ENCODE measurements at regions not wholly inside any gene's neighbourhood (a gene's known extent, or its start where the extent isn't known, plus 50 kb on each side); places are given as distances from the start of the nearest gene placed in this dataset.

DNA sequence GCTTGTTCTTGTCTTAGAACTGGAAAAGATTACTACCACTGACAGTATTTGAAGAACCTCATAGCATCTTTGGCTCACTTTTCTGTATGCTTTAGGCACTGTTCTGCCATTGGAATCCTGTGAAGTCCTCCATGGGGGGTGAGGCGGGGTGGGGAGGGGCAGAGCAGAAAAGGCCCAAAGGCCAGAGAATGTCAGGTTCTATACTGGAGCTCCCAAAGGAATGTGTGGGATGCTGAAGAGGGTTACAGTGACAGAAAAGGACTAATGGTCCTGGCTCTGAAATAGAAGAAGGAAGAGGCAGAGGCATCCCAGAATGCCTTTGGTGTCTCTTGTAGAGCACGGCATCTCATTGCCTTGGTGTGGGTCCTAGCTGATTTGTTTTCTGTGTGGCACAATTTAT is 141.9 kb downstream of the HAUS1 start:
- H3K4me3 ChIP-seq (ENCODE audit: low read depth, low read length) = no peak overlapping the region
- TF ChIP-seq, protein P1, sequence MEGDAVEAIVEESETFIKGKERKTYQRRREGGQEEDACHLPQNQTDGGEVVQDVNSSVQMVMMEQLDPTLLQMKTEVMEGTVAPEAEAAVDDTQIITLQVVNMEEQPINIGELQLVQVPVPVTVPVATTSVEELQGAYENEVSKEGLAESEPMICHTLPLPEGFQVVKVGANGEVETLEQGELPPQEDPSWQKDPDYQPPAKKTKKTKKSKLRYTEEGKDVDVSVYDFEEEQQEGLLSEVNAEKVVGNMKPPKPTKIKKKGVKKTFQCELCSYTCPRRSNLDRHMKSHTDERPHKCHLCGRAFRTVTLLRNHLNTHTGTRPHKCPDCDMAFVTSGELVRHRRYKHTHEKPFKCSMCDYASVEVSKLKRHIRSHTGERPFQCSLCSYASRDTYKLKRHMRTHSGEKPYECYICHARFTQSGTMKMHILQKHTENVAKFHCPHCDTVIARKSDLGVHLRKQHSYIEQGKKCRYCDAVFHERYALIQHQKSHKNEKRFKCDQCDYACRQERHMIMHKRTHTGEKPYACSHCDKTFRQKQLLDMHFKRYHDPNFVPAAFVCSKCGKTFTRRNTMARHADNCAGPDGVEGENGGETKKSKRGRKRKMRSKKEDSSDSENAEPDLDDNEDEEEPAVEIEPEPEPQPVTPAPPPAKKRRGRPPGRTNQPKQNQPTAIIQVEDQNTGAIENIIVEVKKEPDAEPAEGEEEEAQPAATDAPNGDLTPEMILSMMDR (IDR thresholded peaks at IDR 0.05; ENCODE audit: low read depth, low read length, missing control alignments) = no peak
- no peak for DNase-seq (ENCODE audit: low read depth)

- TF ChIP-seq, protein P1 (IDR thresholded peaks at IDR 0.05; ENCODE audit: low read depth, low read length, missing control alignments) = no peak
- no peak for DNase-seq (ENCODE audit: low read depth)
- H3K4me3 ChIP-seq (ENCODE audit: low read depth, low read length) = no peak overlapping the region
Measured at GRCh38 chr18:46247942-46248341, 143.8 kb downstream of the HAUS1 start.

- peak overlapping the region; percentile 13; the same call in 1 of the 2 replicates for H3K4me3 ChIP-seq (ENCODE audit: low read depth, low read length)
- DNase-seq (ENCODE audit: low read depth) = peak; percentile 93
- TF ChIP-seq, protein P1 (IDR thresholded peaks at IDR 0.05; ENCODE audit: low read depth, low read length, missing control alignments) = no peak
Measured at GRCh38 chr18:46250084-46250811, 146.1 kb downstream of the HAUS1 start.

DNA sequence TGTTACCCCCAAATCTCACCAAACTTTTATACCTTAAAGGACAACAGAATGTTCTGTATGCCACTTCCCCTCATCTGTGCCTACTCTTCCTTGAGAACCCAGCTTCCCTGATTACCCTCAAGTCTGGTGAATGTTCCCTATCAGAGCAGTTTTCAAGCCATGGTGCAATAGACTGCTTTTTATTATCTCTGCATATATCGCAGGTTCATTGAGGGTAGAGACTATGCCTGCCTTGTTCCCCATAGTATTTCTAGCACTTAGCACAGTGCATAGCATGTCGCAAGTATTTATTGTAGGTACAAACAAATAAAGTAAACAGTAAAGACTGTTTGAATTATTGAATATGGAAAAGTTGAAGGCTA is 146.6 kb downstream of the HAUS1 start:
- DNase-seq (ENCODE audit: low read depth) = no peak
- H3K4me3 ChIP-seq (ENCODE audit: low read depth, low read length) = no peak overlapping the region; the same call in 1 of the 2 replicates
- TF ChIP-seq, protein P1 (IDR thresholded peaks at IDR 0.05; ENCODE audit: low read depth, low read length, missing control alignments) = no peak

DNA sequence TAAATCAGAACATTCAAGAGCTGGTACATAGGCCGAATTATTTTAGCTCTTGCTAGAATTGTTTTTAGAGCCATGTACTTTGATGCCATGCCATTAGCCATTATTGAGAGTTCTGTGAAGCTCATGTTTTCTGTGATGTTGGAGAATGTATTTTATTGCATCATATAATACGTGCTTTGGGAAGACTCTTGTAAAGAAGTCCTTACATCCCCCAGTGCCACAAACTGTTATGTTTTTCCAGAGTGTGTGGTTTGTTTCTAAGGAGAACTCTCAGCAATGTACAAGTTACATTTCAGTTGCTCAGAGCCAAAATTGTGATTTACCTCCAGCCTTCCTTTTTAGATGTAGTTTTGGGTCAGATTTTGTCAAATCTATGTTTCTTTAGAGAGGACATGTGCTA is 148.6 kb downstream of the HAUS1 start:
- TF ChIP-seq, protein P1 (IDR thresholded peaks at IDR 0.05; ENCODE audit: low read depth, low read length, missing control alignments) = no peak
- H3K4me3 ChIP-seq (ENCODE audit: low read depth, low read length) = no peak overlapping the region
- DNase-seq (ENCODE audit: low read depth) = no peak

GRCh38 chr18:46253498-46253897 is 149.3 kb downstream of the HAUS1 start:
- no peak overlapping the region for H3K4me3 ChIP-seq (ENCODE audit: low read depth, low read length)
- no peak for DNase-seq (ENCODE audit: low read depth)
- TF ChIP-seq, protein P1 (IDR thresholded peaks at IDR 0.05; ENCODE audit: low read depth, low read length, missing control alignments) = no peak

GRCh38 chr18:46256078-46256477 is 151.9 kb downstream of the HAUS1 start:
- TF ChIP-seq, protein P1 (IDR thresholded peaks at IDR 0.05; ENCODE audit: low read depth, low read length, missing control alignments) = no peak
- DNase-seq (ENCODE audit: low read depth) = no peak
- H3K4me3 ChIP-seq (ENCODE audit: low read depth, low read length) = no peak overlapping the region

Measured in GM12864 (cell line).